Cardiac septum (tissue), 1 donor: ENCODE measurements at regions not wholly inside any gene's neighbourhood (a gene's known extent, or its start where the extent isn't known, plus 50 kb on each side); places are given as distances from the start of the nearest gene placed in this dataset.

Experiments used
- DNase-seq: peaks from one replicate; pipeline ENCODE4 v3.0.0-alpha.2; 2020; ENCODE audit warnings: low spot score
- intact Hi-C: fragments of 100-400 bp; cut with DNase I; formaldehyde crosslinking; loops from one replicate; pipeline ENCODE4 v1.14.0; 2022
- donor health status: DM: no; HTN: no; CAD: no.

DNA sequence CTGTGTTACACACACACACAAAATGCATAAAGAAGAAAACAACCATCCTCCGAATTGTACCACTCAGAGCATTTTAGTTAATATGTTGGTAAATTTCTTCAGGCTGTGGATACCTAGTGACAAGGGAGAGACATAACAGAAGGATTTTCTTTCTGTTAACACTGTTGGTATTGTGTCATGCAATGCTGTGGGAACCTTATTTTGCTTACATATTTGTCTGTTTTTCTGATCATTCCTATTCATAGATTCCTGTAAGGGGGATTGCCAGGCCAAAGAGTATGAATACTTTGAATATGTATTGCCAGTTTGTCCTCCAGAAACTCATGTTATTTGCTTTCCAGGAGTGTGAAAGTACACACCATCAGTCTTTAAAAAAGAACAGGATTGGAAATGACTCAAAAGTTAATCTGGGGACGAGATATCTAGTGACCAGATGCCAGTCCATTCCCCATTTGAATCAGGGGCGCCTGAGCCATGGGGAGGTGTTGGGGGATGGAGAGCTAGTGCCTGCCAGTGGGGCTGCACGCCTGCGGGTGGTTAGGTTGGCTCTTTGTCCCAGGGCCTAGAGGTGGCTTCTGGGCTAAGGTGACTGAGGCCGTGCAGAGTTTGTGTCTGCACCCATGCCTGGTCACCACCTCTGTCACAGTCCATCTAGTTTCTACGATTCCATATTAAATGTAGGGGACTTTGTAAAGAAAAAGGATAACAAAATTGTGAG, 142.0 kb downstream of the PTPN20 start:
- no peak for DNase-seq
- intact Hi-C loops, result no loop called here

DNA sequence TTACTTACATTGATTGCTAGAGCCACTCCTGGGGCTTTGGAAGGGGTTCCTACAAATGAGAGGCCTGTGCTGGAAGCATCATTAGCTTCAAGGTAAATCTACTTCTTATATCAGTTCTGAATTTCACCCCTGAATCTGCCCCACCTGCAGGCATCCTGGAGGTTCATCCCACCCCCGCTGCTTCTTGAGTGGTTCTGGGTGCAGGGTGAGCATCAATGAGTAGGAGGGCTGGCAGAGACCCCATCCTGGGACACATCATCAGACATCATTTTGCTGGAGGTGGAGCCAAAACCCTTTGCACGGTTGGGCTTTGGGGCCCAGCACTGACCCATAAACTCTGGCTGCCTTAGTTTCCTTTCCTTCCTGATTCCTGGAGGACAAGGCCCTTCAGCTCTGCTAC, 143.7 kb downstream of the PTPN20 start:
- no peak for DNase-seq
- intact Hi-C loops, result no loop called here

DNA sequence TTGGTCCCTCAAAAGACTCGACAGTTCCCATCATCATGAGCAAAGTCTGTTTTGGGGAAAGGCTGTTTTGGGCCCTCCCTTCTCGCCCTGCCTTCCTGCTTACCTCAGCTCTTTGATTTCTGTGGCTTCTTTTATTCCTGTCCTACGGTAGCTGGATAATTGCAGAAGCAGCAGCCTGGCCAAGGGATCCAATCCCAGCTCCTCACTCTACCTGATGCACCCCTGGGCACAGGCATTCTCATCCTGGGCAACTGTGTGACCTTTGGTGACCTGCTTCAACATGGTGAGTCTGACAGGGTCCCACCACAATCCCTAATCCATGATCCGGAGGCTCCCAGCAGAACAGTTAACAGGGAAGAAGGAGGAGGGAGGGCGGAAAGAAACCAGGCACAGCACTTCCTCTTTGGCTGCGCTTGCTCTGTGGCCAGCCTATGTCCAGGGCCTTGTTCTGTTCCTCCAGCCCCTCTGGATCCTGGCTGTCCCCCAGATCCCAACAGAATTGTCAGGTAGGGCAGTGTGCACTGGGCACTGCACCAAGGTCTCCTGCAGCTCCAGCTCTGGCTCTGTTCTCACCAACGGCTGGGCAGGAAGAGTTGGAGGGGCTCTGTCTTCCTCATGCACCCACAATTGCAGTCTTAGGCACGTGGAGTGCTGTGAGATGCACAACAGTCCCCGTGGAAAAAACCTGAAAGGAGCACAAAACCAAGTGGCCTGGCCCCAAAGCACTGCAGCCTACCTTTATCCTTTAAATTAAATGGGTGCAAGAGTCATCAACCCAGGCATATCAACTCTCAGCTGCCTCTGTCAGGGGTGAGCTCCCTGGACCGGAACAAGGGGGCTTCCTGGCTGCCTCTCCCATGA, 144.4 kb downstream of the PTPN20 start:
- DNase-seq, result no peak
- intact Hi-C loops, result no loop called here

DNA sequence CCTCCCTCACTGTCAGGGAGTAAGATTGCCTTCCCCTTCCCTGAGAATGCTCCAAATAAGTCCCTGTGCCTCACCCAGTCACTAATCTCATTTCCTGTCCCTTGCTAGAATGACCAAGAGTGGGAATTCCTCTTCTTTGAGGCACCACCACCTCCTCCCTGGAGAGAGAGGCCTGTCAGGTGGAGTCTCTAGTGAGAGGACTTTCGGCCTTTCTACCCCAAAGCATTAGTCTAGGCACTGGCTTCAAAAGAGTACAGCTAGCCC, 145.0 kb downstream of the PTPN20 start:
- intact Hi-C loops, result no loop called here
- no peak for DNase-seq

DNA sequence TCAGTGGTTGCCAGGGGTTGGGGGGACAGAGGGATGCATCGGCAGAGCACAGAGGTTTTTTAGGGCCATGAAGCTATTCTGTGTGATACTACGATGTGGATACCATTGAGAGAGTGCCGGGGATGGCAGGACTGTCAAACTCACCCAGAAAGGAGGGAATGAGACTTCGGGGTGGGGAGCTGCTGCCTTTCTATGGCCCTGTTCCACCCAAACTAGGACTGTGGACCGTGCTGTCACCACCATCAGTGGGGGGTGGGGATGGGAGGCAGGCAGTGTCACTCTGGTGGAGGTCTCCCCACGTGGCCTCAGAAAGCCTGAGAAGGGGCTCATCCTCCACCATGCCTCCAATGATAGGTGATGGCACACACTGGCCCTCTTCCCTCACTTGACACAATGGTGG, 146.2 kb downstream of the PTPN20 start:
- intact Hi-C loops, result no loop called here

DNA sequence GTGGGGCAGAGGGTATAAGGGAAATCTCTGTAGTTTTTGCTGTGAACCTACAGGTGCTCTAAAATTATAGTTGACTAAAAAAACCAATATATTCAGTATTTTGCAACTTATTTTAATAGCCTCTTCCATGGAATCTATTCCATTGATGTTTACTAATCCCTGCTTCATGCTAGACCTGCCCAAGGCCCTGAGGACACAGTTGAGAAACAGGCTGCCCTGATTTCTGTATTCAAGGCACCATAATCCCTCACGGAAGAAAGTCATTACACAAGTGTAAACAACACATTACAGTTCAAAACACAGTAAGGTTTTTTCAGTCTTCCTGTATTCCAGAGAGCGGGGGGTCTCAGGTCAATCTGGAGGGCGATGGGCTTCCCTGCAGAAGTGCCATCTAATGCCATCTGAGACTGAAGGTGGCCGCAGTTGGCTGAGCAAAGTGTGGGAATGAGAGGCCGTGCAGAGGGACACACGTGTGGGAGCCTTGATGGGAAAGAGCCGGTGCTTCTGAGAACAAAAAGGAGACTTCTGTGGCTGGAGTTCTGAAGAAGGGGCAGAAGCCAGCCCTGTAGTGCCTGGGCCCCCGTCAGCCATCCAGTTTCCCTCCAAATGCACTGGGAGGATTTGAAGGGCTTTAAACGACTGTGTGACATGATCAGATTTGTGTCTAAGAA, 146.9 kb downstream of the PTPN20 start:
- no peak for DNase-seq
- intact Hi-C loops, result no loop called here

More for the DNA sequence above, 146.2 kb downstream of the PTPN20 start:
- no peak for DNase-seq

DNA sequence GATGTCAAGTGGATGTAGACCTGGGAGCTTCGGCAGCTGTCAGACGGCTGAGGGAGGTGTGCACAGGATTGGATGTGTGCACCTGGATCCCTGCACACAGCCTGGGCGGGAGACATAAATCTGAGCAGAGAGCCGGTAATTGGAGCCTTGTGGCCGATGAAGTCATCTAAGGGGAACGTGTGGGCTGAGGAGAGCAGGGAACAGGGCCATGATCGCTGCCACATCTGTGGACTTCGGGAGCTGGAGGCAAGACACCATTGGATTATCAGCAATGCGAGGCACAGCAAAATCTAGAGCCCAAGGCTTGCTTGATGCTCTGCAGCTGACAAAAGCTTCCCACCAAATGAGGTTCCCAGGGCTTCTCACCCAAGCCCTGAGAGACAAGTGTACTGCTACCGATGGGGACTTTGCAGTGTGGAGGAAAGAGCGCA, 147.7 kb downstream of the PTPN20 start:
- intact Hi-C loops, result no loop called here
- no peak for DNase-seq

DNA sequence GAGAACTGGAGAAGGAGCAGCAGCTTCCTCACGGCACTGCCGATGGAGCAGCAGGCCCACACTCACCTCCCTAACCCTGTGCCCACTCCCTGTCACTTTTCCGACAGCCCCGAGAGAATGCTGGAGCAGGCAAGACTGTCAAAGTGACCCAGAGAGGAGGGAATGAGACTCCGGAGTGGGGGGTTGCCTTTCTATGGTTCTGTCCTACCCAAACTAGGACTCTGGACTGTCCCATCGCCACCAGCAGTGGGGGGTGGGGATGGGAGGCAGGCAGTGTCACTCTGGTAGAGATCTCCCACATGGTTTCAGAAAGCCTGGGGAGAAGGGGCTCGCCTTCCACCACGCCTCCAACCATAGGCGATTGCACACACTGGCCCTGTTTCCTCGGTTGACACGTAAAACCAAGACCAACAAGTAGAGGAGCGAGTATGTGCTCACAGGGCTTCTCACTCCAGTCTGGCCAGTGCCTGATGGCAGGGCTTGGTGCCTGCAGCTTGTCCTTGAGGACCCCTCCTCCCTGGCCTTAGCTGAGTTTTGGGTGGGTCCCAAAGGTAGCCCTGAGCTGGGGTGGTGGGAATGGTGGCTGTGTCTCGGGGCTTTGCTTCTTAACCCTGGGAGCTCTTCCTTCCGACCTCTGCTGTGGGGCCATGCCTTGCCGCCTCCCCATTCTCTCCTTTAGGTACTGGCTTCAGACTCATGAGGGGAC, 148.5 kb downstream of the PTPN20 start:
- intact Hi-C loops, result no loop called here
- no peak for DNase-seq

DNA sequence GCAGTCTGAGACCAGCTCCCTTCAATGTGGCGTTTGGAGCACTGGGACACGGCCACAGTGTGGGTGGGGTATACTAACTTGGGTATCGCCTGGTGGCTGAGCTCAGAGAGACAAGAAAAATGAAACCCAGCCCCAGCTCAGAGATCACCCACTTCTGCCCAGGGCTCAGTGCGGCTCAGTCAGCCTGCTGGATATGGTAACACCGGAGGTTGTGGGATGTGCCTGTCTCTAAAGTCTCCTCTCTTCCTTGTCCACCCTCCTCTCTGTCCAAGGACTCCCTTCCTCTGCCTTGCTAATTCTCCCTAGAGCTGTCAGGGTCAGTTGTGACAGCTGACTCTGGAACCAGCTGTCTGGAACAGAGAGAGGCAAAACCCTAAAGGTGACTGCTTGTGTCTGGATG, 149.1 kb downstream of the PTPN20 start:
- no peak for DNase-seq

DNA sequence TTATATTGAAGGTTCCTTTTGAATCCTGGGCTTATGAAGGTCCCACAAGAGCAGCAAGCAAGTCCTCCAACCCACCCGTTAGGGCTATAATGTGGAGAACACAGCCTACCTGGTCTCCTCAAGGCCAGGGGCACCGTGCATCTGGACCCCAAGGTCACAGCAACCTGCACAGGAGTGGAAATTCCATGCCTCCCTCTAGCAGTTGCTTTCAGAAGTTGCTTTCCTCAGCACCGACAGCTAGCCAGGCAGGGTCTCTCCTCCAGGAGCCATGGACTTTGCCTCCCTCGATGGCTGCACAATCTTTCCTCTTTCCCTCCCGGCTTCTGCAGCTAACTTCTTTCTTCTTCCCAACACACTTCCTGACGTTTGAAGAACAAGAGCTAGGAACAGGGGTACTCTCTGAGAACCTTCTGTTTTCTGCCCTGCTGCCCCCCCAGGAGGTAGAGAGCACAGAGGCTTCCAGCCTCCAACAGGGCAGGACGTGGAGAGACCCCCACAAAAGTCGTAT, 149.8 kb downstream of the PTPN20 start:
- DNase-seq, result no peak
- intact Hi-C loops, result no loop called here

More for the DNA sequence above, 149.1 kb downstream of the PTPN20 start:
- intact Hi-C loops, result no loop called here

DNA sequence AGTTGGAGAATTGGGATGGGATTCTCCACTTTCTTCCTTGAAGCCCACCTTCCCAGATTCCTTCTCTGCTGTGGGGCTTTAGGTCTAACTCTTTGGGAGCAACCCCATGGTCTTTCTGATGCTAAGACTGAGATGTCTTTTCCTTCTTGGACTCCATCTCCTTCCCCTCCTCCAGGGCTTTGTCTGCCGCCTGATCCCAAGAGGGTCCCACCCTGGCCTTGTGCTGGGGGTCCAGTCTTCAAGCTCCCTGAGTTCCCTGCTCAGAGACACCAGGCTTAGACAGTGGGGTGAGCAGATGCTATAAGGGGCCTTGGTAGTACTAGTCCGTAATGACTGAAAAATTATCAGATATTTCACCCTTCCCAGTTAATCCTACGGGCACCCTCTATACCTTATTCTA, 150.5 kb downstream of the PTPN20 start:
- intact Hi-C loops, result no loop called here
- no peak for DNase-seq

DNA sequence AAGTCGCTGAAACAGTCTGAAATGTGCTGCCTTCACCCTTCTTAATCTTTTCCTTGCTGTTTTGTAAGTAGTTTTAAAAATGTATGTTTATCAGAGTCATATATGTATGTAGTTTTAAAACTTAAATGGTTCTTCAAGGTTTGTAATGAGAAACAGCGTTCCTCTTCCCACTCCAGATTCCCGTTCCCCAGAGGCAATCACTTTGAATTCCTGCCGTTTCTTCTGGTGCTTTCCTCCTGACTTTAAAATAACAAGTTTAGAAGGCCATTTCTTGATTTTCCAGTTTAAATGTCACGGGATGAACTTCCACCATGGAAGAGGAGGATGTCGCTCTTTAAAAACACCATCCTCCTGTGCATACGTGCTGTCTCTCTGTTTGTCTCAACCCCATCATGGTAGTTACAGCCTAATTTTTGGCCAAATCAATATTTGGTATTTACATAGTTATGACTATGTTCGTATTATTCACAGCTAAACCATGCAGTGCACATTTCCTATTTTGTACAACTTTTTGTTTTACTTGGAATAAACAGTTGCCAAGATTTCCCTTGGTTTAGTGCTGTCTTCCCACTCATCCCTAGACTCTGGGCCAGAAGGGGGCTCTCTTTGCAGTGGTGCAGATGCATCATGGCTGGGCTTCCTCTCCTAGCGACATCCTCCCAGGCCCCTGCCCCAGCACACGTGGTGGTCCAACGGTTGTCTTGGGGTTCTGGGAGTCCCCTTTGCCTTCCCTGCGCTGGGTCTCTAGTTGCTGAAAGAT, 151.4 kb downstream of the PTPN20 start:
- DNase-seq, result peak; percentile 43
- intact Hi-C loops, result no loop called here

DNA sequence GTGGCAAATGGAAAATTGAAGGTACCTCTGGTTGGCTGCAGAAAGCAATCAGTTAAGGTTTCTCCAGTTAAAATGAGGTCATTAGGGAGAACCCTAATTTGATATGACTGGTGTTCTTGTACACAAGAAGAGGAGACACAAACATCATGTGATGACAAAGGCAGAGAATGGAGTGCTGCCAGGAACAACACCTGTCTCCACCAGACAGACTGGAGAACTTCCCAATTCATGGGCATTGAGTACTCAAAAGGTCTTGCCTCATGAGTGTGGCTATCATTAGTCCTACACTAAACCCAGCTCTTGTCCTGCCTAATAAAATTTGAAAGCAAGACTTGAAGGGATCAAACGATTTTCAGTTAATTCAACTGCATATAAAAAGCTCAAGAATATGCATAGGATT, 152.6 kb downstream of the PTPN20 start:
- intact Hi-C loops, result no loop called here
- DNase-seq, result no peak

DNA sequence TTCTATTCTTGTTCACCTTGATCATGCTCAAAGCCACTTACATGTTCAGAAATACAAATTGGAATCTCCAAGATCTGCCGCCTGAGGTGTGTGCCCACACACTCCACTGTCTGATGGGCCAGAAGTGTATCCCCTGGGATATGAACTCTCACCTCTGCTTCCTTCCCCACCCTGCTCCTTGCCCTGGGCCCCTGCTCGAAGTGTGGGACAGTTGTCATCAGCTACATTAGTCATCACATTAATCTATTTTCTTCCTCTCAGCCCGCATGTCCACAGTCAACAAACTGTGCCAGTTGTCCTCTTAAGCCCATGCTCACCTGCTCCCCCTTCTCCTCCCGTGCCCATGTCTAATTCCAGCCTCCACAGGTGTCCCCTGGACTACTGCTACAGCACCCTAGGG, 154.7 kb downstream of the PTPN20 start:
- intact Hi-C loops, result no loop called here

DNA sequence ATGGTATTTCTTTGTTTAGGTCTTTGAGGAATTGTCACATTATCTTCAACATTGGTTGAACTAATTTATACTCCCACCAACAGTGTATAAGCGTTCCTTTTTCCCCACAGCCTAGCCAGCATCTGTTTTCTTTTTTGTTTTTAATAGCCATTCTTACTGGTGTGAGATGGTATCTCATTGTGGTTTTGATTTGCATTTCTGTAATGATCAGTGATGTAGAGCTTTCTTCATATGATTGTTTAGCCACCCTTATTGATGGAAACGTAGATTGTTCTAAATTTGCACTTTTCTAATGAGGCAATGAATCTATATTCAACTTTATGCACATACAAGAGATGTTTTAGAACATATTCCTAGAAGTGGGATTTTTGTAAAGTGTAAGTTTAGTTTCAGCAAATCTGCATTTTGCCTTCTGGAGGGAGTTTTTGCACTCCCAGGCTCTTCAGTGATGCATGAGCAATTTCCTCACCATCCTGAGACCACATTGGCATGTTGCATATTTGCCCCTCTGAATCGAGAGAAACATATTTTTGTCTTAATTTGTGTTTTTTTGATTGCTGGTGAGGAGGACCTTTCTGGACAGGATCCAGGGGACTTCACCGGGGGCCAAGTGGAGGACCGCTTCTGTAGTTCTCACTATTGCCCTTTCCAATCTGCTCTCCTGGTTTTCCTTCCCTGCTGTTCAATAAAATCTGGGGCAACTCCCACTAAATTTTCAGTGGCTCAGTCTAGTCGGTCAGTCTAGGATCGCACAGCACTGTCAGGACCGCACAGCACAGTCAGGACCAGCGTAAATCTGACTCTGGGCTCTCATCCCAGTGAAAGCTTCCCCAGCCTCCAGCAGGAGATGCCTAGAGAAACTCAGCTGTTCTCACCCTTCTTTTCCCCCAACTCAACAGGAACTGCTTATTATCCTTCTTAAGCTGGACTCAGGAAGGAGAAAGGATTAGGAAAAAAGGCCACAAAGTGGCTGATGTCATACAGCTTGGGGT, 157.0 kb downstream of the PTPN20 start:
- intact Hi-C loops, result no loop called here
- no peak for DNase-seq

More for the DNA sequence above, 154.7 kb downstream of the PTPN20 start:
- DNase-seq, result no peak

DNA sequence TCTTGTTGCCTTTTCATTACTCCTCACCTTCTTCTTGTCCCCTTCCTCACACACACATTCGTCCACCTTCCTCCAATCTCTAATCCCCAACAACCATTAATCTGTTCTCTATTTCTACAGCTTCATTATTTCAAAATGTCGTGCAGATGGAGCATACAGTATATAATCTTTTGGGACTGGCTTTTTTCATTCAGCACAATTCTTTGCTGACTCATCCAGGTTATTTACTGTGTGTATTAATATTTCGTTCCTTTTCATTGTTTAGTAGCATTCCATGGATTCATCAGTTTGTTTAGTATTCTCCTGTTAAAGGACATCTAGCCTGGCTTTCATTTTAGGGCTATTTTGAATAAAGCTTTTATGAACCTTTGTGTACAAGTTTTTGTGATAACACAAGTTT, 159.3 kb downstream of the PTPN20 start:
- intact Hi-C loops, result no loop called here
- no peak for DNase-seq

DNA sequence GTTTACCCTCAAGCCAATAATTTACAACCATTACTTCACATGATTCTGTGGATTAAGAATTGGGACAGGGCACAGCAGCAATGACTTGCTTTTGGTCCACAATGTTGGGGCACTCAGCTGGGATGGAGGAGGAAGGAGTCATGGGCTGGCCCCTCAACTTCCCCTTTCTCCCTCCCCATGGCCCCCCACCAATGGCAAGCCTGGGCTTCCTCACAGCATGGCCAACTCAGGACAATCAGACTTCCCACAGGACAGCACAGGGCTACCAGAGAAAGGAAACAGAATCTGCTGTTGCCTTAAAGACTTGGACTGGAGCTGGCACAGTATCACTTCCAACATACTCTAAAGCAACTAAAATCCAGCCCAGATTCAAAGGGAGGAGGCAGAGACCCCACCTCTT, 160.7 kb downstream of the PTPN20 start:
- intact Hi-C loops, result no loop called here
- no peak for DNase-seq

DNA sequence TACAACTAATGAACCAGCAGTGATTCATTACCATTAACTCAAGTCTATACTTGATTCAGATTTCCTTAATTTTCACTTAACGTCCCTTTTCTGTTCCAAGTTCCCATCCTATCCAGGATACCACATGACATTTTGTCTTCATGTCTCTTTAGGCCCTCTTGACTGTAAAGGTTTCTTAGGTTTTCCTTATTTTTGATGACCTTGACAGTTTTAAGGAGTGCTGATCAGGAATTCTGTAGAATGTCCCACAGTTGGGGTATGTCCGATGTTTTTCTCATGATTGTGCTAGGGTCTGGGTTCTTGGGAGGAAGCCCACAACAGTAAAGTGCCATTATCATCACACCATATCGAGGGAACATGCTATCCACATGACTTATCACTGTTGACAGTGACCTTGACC, 162.7 kb downstream of the PTPN20 start:
- intact Hi-C loops, result no loop called here
- no peak for DNase-seq
